Stimulated activated CD8-positive, alpha-beta memory T cell treated with anti-CD3 and anti-CD28 coated beads, Interleukin-7, amount 100 ng/mL, for 1 hour (primary cell): ENCODE measurements at regions not wholly inside any gene's neighbourhood (a gene's known extent, or its start where the extent isn't known, plus 50 kb on each side); places are given as distances from the start of the nearest gene placed in this dataset.

Experiments
- DNase-seq, 2 donors: peaks; one replicate each; pipeline ENCODE4 v3.0.0-alpha.2; 2020; ENCODE audit warnings: low read depth in 2 of 2

- no peak for DNase-seq
These were observed 61.4 kb downstream of the ZXDA start for GRCh38 chrX:57848857-57849256.

- no peak for DNase-seq
These were observed 87.4 kb downstream of the ZXDA start for GRCh38 chrX:57822818-57823217.

DNA sequence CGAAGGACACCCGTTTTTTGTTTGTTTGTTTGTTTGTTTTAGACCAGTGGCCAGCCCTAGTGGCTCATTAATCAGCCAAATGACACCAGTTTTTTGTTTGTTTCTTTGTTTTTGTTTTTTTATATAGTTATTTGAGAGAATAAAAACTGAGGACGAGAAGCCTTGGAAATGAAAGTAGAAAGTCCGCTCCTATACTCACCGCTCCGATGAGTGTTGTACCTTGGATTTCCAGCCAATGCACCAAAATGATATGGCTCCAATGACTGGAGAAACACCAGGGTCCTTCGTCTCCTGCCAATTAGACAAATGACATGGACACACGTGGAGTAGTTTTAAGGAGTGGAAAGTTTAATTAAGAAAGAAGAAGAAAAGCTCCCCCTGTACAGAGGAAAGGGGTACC, 87.9 kb downstream of the ZXDA start:
- DNase-seq: no peak

- DNase-seq: peak in 1 of 2 donors; percentile 1
These were observed 88.4 kb downstream of the ZXDA start for GRCh38 chrX:57821703-57822387.

DNA sequence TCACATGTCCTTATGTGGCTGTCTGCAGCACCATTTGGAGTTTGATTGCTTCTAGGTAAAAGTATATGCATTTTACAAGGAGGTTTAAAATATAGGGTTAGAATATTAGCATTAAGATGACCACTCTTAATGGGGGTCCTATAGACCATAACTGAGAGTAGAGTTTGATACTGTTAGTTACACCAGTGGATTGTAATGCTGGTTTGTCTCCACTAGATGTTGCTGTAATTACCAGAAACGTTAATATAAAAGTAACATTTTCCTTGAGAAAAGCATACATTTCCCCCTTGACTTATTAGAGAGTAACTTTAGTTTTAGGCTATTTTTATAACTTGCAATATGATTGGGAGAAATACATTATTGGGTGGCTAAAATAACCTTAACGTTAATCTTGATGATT, 93.0 kb downstream of the ZXDA start:
- no peak for DNase-seq

DNA sequence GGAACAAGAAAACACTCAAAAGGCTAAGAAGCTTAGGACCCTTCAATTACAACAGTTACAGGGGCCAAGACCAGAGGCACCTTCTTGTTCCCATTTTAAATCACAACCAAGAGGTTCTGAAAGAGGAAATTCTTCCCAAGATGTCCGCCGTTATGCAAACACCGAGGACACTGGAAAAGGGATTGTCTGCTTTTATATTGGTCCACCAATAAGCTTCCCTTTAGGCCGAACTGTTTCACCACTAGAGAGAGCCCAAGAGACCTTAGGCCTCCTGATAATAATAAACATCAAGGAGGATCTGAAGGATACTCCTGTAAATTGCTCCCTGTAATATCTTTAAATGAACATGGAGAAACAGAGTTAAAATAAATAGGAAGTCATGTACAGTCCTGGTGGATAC, 92.6 kb upstream of the NLRP2B start:
- no peak for DNase-seq

DNA sequence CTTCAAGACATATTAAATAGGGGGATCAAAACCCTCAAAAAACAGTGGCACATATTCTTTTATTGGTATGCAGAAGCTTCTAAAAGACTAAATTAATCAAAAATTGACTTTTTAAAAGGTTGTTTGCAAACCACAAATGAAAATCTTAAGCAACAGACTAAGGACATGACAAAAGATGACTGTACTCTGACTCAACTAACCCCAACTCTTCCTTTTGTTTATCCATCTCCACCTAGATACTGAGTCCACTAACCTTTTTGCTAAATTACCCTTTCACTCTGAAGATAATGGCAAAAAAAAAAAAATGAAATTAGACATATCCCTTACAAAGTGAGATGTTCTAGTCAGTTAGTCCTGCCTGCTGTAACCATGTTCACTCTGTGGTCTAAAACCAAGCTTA, 91.6 kb upstream of the NLRP2B start:
- DNase-seq: no peak

GRCh38 chrX:57752866-57753265, 72.8 kb upstream of the NLRP2B start:
- DNase-seq: no peak

DNA sequence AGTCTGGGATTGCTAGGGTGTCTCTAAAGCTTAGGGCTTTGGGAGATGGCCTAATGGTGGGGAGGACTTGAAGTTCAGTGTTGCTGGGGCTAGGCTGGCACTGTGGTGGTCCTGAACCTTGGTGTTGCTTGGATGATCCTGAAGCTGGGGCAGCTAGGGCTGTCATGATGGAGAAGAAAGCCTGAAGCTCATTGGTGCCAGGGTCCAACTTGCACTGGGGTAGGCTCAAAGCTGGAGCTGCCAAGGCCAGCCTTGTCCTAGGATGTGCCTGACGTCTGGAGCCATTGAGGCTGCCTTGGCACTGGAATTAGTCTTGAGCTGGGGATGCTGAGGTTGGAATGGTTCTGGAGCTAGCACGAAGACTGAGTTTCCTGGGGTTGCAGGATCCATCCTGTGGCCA, 61.0 kb upstream of the NLRP2B start:
- DNase-seq: no peak

GRCh38 chrX:57737881-57738280, 57.8 kb upstream of the NLRP2B start:
- DNase-seq: no peak
